Caco-2 (cell line): ENCODE measurements at regions not wholly inside any gene's neighbourhood (a gene's known extent, or its start where the extent isn't known, plus 50 kb on each side); places are given as distances from the start of the nearest gene placed in this dataset.

Experiments used
- BruUV-seq: library from RNA; stranded (reverse); fragments of 400-500 nt; replicated peaks from 2 replicates; lab custom pipeline; 2021; lab: Mats Ljungman, UMichigan
- CTCF ChIA-PET: fragments of 300-600 bp; sonication (Branson Sonifier 250); formaldehyde crosslinking; loops from one replicate; lab custom pipeline; 2022; ENCODE audit warnings: antibody characterized with exemption; lab: Charles Lee
- POLR2A ChIA-PET: fragments of 300-600 bp; sonication (Branson Sonifier 250); formaldehyde crosslinking; loops from one replicate; lab custom pipeline; 2022; ENCODE audit warnings: antibody characterized with exemption; lab: Charles Lee
- DNase-seq, 2 experiments: peaks; one replicate each; pipeline versions ENCODE4 v3.0.0 to v3.0.0-alpha.2; 2020 to 2022
- H3K27me3 ChIP-seq: replicated peaks from 2 replicates; pipeline ENCODE4 v1.6.0; 2011; ENCODE audit warnings: low read length; ENCODE audit not compliant: control insufficient read depth, insufficient read depth
- H3K36me3 ChIP-seq: 2 replicates; pipeline ENCODE4 v1.5.1; 2011; ENCODE audit warnings: low read length; ENCODE audit not compliant: control insufficient read depth, insufficient read depth
- H3K4me1 ChIP-seq: fragments of 250-450 bp; sonication (Bioruptor Pico); 2 replicates; pipeline ENCODE4 v1.5.1; 2020; ENCODE audit warnings: mild to moderate bottlenecking
- H3K4me3 ChIP-seq: 2 replicates; pipeline ENCODE4 v1.5.1; 2011; ENCODE audit warnings: low read depth, mild to moderate bottlenecking, control low read depth, low read length
- H3K9me3 ChIP-seq: fragments of 250-450 bp; sonication (Bioruptor Pico); 2 replicates; pipeline ENCODE4 v1.5.1; 2020; ENCODE audit warnings: mild to moderate bottlenecking, moderate library complexity
- H3K27ac Mint-ChIP-seq: one replicate; pipeline ENCODE4 v1.8.0; 2022; ENCODE audit warnings: mixed read lengths; ENCODE audit not compliant: unreplicated experiment
- H3K27me3 Mint-ChIP-seq: one replicate; pipeline ENCODE4 v1.8.0; 2022; ENCODE audit warnings: mixed read lengths; ENCODE audit not compliant: insufficient read depth, unreplicated experiment
- H3K36me3 Mint-ChIP-seq: one replicate; pipeline ENCODE4 v1.8.0; 2022; ENCODE audit warnings: mild to moderate bottlenecking, mixed read lengths; ENCODE audit not compliant: insufficient read depth, unreplicated experiment
- H3K4me1 Mint-ChIP-seq: one replicate; pipeline ENCODE4 v1.8.0; 2022; ENCODE audit warnings: low read depth, mixed read lengths; ENCODE audit not compliant: unreplicated experiment
- H3K4me3 Mint-ChIP-seq: one replicate; pipeline ENCODE4 v1.8.0; 2022; ENCODE audit warnings: mild to moderate bottlenecking, moderate library complexity, mixed read lengths; ENCODE audit not compliant: unreplicated experiment
- H3K9me3 Mint-ChIP-seq: one replicate; pipeline ENCODE4 v1.8.0; 2022; ENCODE audit warnings: mixed read lengths; ENCODE audit not compliant: unreplicated experiment
- intact Hi-C: fragments of 100-400 bp; cut with micrococcal nuclease; formaldehyde crosslinking; loops from one replicate; pipeline ENCODE4 v1.10.0; 2022; ENCODE audit not compliant: unreplicated experiment
- TF ChIP-seq, protein P1 (sequence below), 2 experiments: fragments of 200-600 bp in 1 of 2; IDR thresholded peaks; 1 replicate in 1 of 2; 2 replicates in 1 of 2; pipeline versions ENCODE4 v1.5.1 to v1.8.0; 2011 to 2022; ENCODE audit warnings: antibody characterized with exemption in 1 of 2, control low read depth in 1 of 2, inconsistent platforms in 1 of 2, low read depth in 1 of 2, low read length in 1 of 2, mild to moderate bottlenecking in 1 of 2, moderate library complexity in 1 of 2; ENCODE audit not compliant: insufficient read depth in 1 of 2, severe bottlenecking in 1 of 2, unreplicated experiment in 1 of 2

DNA sequence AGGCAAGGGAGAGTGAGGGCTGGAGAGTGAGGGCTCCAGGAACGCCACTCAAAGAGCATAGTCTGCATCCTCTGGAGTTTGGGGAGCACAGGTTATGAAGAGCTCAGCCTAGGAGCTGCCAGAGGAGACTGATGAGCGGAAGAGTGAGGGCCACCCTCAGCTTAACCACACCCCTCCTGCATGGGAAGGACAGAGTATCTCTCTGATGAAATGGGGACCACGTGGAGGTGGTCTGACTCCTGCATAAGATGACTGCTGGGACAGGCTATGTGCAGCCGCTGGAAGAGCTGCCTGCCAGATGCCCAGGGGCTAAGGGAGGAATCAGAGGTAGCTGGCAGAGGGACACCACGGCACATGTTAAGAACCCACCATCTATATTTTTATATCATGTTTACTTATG, 162.9 kb upstream of the POU2AF2 start:
- H3K4me1 ChIP-seq = no peaks in the 10 kb centered on the region
- no peaks in the 10 kb centered on the region for H3K9me3 ChIP-seq
- H3K36me3 Mint-ChIP-seq = no peaks in the 10 kb centered on the region
- CTCF ChIA-PET = no interaction called here
- peaks cover 3% of the 10 kb centered on the region for H3K27me3 ChIP-seq
- no peak overlapping the region for H3K4me3 ChIP-seq
- POLR2A ChIA-PET = no interaction called here
- peaks cover 23% of the 10 kb centered on the region for H3K27me3 Mint-ChIP-seq
- H3K4me1 Mint-ChIP-seq = no peaks in the 10 kb centered on the region
- no peaks in the 10 kb centered on the region for H3K36me3 ChIP-seq
- DNase-seq = no peak
- no peak overlapping the region for H3K4me3 Mint-ChIP-seq
- intact Hi-C loops = no loop called here
- no peak overlapping the region for H3K27ac Mint-ChIP-seq
- BruUV-seq = no TSS peak
- TF ChIP-seq, protein P1, sequence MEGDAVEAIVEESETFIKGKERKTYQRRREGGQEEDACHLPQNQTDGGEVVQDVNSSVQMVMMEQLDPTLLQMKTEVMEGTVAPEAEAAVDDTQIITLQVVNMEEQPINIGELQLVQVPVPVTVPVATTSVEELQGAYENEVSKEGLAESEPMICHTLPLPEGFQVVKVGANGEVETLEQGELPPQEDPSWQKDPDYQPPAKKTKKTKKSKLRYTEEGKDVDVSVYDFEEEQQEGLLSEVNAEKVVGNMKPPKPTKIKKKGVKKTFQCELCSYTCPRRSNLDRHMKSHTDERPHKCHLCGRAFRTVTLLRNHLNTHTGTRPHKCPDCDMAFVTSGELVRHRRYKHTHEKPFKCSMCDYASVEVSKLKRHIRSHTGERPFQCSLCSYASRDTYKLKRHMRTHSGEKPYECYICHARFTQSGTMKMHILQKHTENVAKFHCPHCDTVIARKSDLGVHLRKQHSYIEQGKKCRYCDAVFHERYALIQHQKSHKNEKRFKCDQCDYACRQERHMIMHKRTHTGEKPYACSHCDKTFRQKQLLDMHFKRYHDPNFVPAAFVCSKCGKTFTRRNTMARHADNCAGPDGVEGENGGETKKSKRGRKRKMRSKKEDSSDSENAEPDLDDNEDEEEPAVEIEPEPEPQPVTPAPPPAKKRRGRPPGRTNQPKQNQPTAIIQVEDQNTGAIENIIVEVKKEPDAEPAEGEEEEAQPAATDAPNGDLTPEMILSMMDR (IDR thresholded peaks at IDR 0.05; ENCODE audit: insufficient read depth in 1 of 2, low read depth in 1 of 2, low read length in 1 of 2, severe bottlenecking in 1 of 2, unreplicated experiment in 1 of 2) = no peak
- no peaks in the 10 kb centered on the region for H3K9me3 Mint-ChIP-seq

- no peaks in the 10 kb centered on the region for H3K4me1 Mint-ChIP-seq
These were observed 164.5 kb upstream of the POU2AF2 start for GRCh38 chr11:111081021-111081511.

DNA sequence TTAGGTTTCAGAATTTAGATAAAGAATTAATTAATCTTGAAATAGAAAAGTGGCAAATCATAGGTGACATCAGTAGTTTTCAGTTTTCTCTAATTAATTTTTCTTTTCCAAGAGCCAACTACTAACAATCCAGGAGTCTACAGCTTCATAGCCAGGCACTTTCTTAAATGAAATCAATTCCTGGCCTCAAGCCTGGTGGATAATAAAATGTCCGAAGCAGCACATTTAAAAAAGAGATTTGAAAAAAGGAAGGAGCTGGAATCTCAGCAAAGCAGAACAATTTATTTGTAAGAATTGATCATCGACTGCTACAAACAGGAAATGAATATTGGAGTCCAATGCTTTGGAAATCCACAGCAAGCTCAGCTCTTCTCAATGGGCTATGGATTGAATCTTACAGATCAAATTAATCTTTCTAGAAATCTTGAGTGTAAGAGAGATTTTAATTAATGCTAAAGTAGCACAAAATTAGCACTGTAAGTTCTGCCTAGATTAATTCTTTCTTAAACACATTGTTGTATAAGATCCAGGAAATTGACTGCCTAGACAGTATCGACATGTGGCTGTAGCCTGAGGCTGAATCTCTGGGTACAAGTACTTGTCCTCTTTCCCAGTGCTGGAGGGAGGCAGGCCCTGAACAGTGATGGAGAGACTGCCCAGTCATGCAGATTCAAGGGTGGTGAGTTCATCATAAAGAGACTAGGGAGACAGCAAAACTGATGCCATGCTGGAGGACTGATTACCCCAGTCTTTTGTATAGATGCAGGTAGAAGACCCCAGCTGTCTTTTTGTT, 167.8 kb upstream of the POU2AF2 start:
- TF ChIP-seq, protein P1 (IDR thresholded peaks at IDR 0.05; ENCODE audit: insufficient read depth in 1 of 2, low read depth in 1 of 2, low read length in 1 of 2, severe bottlenecking in 1 of 2, unreplicated experiment in 1 of 2) = no peak
- no TSS peak for BruUV-seq
- Histone ChIP-seq H3K4me1 (no peaks in the 10 kb centered on the region), H3K27me3 (peaks cover 3% of the 10 kb centered on the region), H3K4me3 (no peak overlapping the region), H3K9me3 (no peaks in the 10 kb centered on the region), H3K36me3 (no peaks in the 10 kb centered on the region)
- H3K9me3 Mint-ChIP-seq = no peaks in the 10 kb centered on the region
- intact Hi-C loops = no loop called here
- DNase-seq = no peak
- H3K4me1 Mint-ChIP-seq = no peaks in the 10 kb centered on the region
- no peak overlapping the region for H3K27ac Mint-ChIP-seq
- ChIA-PET POLR2A (no interaction called here), CTCF (no interaction called here)
- peaks cover 16% of the 10 kb centered on the region for H3K27me3 Mint-ChIP-seq
- H3K4me3 Mint-ChIP-seq = no peak overlapping the region
- H3K36me3 Mint-ChIP-seq = no peaks in the 10 kb centered on the region

More at GRCh38 chr11:111081021-111081511, 164.5 kb upstream of the POU2AF2 start:
- Histone ChIP-seq H3K36me3 (no peaks in the 10 kb centered on the region), H3K4me1 (no peaks in the 10 kb centered on the region), H3K4me3 (no peak overlapping the region), H3K9me3 (no peaks in the 10 kb centered on the region), H3K27me3 (peaks cover 3% of the 10 kb centered on the region)
- Mint-ChIP-seq H3K9me3 (no peaks in the 10 kb centered on the region), H3K27me3 (peaks cover 15% of the 10 kb centered on the region), H3K4me3 (no peak overlapping the region), H3K27ac (no peak overlapping the region), H3K36me3 (no peaks in the 10 kb centered on the region)
- intact Hi-C loops = no loop called here
- no peak for DNase-seq
- CTCF ChIA-PET = no interaction called here
- no TSS peak for BruUV-seq
- TF ChIP-seq, protein P1 (IDR thresholded peaks at IDR 0.05; ENCODE audit: insufficient read depth in 1 of 2, low read depth in 1 of 2, low read length in 1 of 2, severe bottlenecking in 1 of 2, unreplicated experiment in 1 of 2) = no peak
- POLR2A ChIA-PET = no interaction called here
